Muscle of arm (tissue), 1 donor: ENCODE measurements at regions not wholly inside any gene's neighbourhood (a gene's known extent, or its start where the extent isn't known, plus 50 kb on each side); places are given as distances from the start of the nearest gene placed in this dataset.
"Not testable (repeated sequence)": the region's sequence is repeated elsewhere in the genome, so short reads cannot be mapped to it uniquely, and the experiment has no call there.

Experiments used
- DNase-seq: peaks from one replicate; pipeline ENCODE4 v3.0.0-alpha.2; 2013

DNA sequence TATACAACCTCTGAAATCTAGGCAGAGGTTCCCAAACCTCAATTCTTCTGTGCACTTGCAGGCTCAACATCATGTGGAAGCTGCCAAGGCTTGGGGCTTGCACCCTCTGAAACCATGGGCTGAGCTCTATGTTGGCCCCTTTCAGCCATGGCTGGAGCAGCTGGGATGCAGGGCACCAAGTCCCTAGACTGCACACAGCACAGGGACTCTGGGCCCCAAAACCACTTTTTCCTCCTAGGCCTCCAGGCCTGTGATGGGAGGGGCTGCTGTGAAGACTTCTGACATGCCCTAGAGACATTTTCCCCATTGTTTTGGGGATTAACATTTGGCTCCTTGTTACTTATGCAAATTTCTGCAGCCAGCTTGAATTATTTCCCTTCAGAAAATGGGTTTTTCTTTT lies 250.4 kb downstream of the ERMARD start:
- DNase-seq = not testable (repeated sequence)

DNA sequence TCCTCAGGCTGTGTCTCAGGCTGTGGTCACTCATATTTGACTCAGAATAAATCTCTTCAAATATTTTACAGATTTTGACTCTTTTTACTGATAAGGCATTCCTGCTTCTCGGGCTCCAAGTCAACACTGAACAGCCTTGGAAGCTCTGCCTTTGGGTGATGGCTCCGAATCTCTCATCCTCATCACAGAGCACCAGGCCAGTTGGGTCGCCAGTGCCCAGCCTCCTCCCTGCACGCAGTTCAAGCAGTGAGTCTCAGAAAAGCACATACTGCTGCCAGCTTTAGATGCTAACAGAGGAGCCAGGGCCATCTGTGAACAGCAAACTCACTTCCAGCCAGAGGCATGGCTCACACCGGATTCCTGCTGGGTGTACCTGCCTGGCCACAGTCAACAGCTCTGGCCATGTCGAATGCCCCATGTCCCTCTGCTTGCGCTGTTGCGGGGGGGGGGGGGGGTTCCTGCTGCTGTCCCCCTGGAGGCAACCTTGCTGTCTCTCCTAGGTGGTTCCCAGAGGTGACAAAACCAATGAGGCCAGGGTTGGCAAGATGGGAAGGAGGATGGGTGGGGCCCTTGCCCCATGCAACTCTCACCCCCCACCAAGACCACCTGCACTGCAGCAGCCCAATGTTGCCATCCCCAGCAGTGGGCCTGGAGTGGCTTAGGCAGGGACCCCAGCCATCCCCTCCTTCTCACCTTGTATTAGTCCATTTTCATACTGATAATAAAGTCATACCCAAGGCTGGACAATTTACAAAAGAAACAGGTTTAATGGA lies 248.8 kb downstream of the ERMARD start:
- DNase-seq = no peak

DNA sequence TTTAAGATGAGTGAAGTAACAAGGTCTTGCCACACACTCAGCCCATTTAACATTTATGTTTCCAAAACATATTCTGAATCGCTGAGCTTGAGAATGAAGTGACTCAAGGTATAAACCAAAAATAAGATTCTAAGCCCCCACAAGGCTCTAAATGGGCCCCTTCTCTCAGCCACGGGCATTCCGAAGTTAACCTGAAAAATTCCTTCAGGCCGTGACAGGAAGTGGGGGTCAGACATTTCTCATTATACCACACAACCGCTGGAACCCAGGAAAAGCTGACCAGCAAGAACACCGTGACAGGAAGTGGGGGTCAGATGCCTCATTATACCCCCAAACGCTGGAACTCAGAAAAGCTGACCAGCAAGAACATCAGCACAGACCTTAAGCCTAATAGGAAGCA lies 247.9 kb downstream of the ERMARD start:
- no peak for DNase-seq

DNA sequence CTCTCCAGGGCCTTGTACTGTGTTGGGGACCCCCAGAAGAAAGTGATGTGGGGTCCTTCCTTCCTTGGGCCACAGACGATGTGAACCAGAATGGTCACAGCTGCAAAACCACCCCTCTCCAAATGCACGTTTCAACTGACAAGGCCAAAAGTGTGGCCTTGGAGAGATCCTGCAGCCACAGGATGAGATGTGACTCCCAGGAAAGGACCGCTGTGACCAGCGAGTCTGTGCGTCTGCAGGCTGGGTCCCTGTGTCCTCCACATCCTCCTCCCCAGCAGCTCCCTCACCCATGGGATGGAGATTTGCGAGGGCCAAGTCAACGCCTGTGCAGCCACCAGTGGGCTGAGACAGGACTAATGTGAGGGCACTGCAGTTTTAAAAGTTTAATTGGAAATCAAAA lies 247.0 kb downstream of the ERMARD start:
- DNase-seq = no peak

DNA sequence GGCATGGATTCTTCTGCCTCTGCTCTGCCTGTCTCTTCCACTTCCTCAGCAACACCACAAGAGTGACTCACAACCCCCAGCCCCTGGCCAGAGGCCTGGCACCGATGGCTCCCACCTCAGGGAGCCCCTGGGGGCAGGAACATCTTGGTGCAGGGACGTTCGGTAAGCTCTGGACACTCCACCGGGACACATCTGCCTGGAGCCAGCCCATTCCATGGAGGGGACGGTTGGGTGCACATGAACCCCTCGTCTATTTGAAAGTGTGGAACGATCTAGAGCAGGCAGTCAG lies 246.5 kb downstream of the ERMARD start:
- DNase-seq = no peak

DNA sequence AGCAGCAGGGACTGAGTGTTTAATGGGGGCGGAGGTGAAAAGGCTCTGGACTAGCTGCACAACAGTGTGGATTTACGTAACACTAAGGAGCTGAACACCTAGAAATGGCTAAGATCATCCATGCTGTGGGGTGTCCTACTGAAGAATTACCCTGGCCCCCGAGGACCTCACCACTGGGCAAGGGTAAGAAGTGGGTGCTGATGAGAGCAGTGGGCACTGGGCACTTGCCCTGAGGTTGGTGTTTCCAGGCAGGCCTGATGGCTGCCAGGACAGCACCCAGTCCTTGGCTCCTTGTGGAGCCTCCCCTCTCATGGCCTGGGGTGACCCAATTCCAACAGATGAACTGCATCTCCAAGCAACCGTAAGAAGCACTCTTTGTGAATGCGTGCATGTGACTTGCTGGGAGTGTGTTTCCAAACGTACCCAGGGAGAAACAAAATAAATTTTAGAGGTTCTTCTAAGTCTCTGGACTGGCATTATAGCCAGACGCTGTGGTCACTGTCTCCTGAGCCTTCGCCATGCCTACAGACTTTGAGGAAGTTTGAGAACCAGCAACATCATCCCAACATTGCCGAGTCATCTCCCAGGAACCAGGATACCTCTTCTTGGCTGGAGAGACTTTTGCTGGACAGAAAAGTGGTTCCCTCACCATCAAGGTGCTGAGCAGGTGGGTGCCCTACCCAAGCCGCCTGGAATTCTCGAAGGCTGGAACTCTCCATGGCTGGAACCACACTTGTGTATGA lies 245.9 kb downstream of the ERMARD start:
- DNase-seq = no peak

DNA sequence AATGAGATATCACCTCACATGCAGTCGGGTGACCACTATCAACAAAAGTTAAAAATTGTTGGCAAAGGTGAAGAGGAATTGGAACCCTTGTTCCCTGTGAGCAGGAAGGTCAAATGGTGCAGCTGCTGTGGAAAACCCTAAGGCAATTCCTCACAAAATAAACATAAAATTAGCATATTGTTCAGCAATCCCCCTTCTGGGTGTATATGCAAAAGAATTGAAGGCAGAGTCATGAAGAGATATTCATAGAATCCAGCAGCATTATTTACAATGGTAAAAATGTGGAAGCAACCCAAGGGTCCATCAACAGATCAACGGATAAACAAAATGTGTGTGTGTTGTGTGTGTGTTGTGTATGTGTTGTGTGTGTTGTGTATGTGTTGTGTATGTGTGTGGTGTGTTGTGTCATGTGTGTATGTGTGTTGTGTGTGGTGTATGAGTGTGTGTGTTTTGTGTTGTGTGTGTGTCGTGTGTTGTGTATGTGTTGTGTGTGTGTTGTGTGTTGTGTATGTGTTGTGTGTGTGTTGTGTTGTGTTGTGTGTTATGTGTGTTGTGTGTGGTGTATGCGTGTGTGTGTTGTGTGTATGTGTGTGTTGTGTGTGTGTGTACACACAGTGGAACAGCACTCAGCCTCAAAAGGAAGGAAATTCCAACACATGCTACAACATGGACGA lies 245.1 kb downstream of the ERMARD start:
- DNase-seq = no peak

DNA sequence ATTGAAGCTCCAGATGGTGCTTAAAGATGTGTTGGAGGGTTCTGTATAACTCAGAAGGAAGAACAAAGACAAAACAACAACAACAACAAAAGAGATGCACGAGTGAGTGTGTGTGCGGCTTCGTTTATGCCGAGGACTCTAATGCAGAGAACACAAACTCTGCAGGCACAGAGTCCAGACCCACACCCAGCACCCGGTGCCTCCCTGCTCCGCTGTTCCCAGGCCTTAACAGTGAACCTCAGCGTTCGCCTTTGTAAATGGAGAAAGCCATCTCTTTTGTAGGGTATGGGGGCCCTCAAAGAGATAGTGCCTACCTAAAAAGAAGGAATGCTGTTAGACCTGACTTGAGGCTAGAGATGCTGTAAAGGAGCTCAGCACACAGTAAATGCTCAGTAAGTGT lies 243.3 kb downstream of the ERMARD start:
- no peak for DNase-seq

DNA sequence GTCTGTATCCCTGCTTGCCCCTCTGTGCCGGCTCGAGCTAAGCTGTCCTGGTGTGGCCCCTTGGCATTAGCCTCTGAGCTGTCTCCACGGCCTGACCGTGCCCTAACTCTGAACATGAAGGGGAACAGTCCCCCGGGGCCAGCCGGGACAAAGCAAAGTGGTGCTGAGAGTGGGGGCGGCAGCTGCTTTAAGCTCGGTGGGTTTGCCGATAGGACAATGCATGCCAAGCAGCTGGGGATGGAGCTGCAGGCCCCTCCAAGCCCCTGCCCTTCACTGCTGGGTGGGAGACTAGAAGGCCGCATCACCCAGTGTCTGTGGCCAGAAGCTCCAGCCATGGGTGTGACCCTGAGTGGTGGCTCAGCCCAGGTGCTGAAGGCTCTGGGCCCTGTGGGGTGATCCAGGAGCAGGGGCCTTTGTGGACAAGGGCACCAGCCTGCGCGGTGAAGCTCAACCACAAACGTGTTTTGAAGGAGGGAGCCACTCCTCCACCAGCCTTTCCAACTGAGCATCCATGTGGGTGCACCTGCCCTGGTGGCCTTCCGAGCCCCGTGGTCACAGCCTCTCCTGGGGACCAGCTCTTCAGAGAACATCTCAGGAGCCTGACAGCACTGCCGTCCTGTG lies 242.5 kb downstream of the ERMARD start:
- no peak for DNase-seq

DNA sequence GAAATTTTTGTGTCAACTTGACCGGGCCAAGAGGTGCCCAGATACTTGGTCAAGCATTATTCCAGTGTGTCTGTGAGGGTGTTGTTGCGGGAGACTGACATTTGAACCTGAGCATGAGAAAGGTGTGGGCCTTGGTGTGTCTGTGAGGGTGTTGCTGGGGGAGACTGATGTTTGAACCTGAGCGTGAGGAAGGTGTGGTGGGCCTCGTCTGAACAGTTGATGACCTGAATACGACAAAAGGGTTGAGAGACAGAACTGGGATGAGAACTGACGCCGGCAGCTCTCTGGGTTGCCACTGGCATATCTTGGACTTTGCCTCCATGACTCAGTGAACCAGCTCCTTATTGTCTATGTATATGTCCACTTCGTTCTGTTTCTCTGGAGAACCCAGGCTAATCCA lies 240.5 kb downstream of the ERMARD start:
- no peak for DNase-seq

DNA sequence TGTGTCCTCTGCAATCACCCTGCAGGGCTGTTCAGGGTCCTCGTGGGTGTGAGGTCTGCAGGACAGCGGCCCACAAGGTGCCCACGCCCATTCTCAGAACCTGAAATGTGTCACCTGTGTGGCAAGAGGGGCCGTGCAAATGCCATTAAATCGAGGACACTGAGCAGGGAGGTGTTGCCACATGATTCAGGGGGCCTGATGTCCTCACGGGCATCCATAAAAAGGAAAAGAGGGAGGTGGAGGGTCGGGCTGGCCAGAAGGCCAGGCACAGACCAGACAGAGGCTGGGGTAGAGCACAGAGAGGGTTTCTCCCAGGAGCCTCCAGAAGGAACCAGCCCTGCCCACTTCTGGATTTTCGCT lies 239.6 kb downstream of the ERMARD start:
- DNase-seq = no peak

DNA sequence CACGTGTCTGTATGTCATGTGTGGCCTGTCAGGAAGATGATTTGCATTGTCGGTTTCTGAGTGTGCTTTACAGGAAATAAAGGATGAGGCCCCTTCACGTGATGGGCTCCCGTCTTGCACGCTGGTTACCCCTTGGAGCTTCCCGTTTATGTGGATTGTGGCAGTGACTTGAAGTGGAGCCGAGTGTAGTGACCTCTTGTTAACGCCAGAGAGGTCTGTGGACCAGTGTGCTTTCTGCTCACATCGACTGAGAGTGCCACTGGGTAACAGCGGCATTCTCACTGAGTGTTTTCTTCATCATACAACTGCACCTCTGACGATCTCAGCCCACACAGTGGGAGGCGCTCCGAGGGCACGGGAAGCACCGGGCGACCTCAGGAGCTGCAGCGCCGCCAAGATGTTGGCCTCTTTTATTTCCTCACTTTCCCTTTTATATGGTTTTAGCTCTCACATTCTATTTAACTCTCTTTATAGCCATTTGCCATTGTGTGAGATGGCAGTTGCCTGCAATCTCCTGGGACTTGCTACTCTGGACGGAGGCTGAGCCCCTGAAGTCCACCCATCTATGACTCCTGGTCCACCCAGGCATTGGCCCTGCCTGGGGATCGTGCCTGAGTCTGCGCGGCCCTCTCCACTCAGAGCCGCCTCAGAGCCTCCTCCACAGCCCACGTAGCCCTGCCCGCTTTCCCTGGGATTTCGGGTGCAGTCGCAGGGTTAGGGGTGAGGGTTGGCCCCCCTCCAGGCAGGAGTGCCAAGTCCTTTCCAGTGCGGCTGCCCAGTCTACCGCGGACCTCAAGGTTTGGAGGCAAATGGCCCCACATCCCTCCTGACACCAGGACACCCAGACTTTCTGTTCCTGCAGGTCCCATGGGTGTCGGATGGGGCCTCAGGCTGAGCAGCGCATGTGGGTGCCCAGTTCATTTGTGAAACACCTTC lies 238.9 kb downstream of the ERMARD start:
- DNase-seq = peak; percentile 11

DNA sequence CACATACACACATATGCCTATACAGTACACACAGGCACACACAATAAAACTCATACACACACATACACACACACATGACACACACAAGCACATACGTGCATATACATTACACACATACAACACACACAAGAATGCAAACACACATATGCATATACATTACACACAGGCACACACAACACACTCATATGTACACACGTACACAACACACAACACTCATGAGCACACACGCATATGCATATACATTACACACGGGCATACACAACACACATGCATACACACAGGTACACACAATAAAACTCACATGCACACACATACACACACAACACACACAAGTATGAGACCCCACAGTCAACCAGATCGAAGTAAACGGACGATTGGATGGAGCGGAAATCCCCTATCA lies 238.2 kb downstream of the ERMARD start:
- no peak for DNase-seq

DNA sequence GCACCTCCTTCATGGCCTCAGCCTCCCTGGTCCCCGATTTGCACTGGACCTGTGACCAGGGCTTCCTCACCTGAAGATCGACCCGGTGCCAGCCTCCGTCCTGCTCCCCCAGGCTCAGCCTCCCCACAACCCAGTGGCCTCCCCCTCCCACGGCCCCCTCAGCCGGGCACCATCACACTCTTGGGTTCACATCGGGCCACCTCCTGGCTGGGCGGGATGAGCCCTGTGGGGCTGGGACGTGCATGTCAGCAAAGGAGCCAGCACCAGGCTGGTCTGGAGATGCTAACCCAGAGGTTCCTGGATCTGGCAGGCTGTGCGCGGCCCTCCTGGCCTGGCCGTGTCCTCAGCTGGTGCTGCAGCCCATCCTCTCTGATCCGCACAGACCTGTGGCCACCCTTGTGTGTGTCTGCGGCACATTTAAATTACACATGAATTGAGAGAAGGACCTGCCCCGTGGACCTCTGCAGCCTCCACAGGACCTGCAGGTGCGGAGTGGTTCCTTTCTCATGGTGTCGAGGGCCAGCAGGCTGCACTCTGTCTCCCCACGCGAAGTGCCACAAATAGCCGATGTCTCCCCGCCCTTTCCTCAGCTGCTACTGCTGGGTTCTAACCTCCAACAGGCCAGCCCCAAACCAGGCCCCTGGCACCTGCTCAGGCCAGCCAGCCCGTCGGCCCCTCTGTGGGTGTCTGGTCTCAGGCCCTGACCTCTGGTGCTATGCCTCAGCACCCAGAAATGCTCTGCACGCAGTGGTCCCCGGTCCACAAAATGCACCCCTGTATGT lies 237.5 kb downstream of the ERMARD start:
- no peak for DNase-seq

DNA sequence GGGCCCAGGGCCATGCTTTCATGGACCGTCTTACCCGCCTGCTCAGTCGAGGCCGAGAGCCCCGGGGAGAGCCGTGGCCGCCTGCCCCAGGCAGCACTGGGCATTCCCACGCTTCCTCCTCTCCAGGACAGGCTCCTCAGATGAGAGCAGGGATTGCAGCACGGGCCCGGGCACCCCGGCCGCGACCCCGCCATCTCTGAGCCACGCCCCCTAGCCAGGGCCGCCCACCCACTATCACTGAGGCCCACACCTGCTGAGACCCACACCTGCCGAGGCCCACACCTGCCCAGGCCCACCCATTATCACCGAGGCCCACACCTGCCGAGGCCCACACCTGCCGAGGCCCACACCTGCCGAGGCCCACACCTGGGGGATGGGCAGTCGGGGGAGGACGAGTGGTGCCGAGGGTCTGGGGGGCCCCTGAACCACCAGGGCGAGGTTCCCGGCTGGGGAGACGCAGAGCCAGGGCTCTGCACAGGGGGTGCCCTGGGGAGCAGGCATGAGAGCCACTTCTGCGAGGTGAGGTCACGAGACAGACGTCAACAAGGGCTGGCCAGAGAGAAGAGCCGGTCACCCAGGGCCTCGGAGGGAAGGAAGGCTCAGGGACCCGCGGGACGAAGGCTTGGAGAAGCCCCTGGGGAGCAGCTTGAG lies 235.6 kb downstream of the ERMARD start:
- DNase-seq = no peak

DNA sequence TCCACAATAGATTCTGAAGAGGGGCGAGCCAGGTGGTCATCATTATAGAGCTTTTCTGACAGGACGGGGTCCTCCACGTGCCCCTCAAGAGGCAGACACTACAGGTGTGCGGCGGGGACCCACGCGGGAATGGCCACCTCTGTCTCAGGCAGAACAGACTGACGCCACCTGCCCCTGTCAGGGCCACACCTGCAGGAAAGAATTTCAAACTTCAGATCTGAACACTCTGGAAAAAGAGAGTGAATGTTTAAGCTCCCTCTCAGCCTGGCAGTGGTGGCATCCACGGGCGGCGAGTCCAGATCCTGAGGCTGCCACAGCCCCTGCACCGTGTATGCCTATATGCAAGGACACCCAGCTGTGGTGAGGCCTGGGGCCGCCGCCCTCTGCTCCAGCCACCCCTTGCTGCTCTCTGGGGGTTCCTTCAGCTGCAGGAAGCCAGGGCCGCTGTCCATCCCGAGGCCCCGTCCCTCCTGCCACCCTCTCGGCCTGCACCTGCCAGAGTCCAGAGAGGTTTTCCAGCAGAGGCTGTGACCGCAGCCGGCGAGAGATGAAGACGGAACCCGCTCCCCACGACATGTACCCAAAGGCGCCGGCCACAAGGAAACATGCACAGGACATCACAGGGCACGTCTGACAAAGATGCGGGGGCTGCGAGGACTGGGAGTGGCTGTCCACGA lies 234.9 kb downstream of the ERMARD start:
- no peak for DNase-seq

DNA sequence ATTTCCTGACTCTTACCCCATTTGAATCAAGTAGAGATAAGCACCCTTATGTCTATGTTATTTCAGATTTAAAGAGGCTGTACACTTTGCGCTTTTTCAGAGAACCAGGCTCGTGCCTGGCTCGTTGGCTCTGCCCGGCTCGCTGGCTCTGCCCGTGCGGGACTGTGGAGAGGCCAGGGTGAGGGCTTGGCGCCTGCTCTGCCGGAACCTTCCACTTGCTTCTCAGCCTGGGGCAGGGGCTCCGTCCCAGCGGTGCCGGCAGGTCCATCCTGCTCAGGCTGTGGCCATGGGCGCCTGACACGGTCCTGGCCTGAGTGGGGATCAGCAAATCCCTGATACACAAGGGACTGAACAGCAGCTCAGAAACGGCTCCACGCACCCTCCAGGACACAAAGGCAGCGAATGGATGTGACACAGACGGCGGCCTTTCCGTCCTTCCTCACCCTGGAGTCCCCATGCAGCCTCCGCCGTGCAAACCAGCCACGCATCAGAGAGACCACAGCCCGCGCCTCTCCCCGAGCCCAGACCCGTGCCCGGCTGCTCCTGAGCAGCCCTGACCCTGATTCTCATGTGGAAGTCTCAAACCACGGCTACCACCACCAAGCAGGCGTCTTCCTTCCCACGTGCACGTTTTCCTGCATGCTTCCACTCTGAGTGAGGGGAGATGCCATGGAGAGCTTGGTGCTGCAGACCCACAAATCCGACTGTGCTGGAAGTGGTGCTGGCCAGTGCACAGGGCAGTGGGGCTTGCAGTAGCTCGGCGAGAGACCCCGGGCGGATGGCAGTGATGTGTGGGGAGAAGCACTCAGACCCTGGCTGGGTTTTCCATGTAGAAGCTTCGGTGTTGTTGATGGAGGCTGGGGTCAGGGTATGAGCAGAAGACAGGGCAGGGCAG lies 233.9 kb downstream of the ERMARD start:
- no peak for DNase-seq
